Tibial nerve (tissue), 3 donors: ENCODE measurements at regions not wholly inside any gene's neighbourhood (a gene's known extent, or its start where the extent isn't known, plus 50 kb on each side); places are given as distances from the start of the nearest gene placed in this dataset.

Experiments
- CTCF ChIP-seq, 5 experiments: fragments of 200-600 bp in 3 of 5; fragments of 450-650 bp in 2 of 5; sonication (generic) in 3 of 5; IDR thresholded peaks; one replicate each; pipeline ENCODE4 v1.5.1; 2016 to 2019; ENCODE audit warnings: antibody characterized with exemption in 5 of 5, mild to moderate bottlenecking in 3 of 5, moderate library complexity in 2 of 5
- POLR2A ChIP-seq, 2 donors: fragments of 450-650 bp; IDR thresholded peaks; one replicate each; pipeline ENCODE4 v1.6.1; 2017; ENCODE audit warnings: antibody characterized with exemption in 2 of 2, mild to moderate bottlenecking in 2 of 2, moderate library complexity in 2 of 2

- TF ChIP-seq CTCF (IDR thresholded peaks at IDR 0.05), result no peak
- TF ChIP-seq POLR2A (IDR thresholded peaks at IDR 0.05), result no peak
Observed at GRCh38 chr1:214848101-214848500, 234.4 kb upstream of the KCNK2 start.
